Activated CD8-positive, alpha-beta memory T cell treated with anti-CD3 and anti-CD28 coated beads, Interleukin-2, amount 10 ng/mL, durations not matched to agents 7 days and 5 days (primary cell): ENCODE measurements at regions not wholly inside any gene's neighbourhood (a gene's known extent, or its start where the extent isn't known, plus 50 kb on each side); places are given as distances from the start of the nearest gene placed in this dataset.

Source experiments
- ATAC-seq: fragments of 150-1000 bp; cut with Tn5 transposase; one replicate; pipeline ENCODE4 v1.10.0; 2021; ENCODE audit warnings: moderate library complexity
- CTCF ChIA-PET: fragments of 350-600 bp; sonication (Branson Sonifier 250); formaldehyde crosslinking; loops from one replicate; lab custom pipeline; 2021; ENCODE audit warnings: antibody characterized with exemption; lab: Charles Lee
- DNase-seq: peaks from one replicate; pipeline ENCODE4 v3.0.0-alpha.2; 2020
- H3K27ac Mint-ChIP-seq: one replicate; pipeline ENCODE4 v1.8.0; 2021; ENCODE audit warnings: mild to moderate bottlenecking, mixed read lengths
- H3K27me3 Mint-ChIP-seq: one replicate; pipeline ENCODE4 v1.8.0; 2021; ENCODE audit warnings: mixed read lengths
- H3K36me3 Mint-ChIP-seq: one replicate; pipeline ENCODE4 v1.8.0; 2021; ENCODE audit warnings: mild to moderate bottlenecking, mixed read lengths
- H3K4me1 Mint-ChIP-seq: one replicate; pipeline ENCODE4 v1.8.0; 2021; ENCODE audit warnings: mixed read lengths
- H3K4me3 Mint-ChIP-seq: one replicate; pipeline ENCODE4 v1.8.0; 2021; ENCODE audit warnings: mild to moderate bottlenecking, moderate library complexity, mixed read lengths
- H3K9me3 Mint-ChIP-seq: one replicate; pipeline ENCODE4 v1.8.0; 2022; ENCODE audit warnings: low read depth, mixed read lengths

GRCh38 chr3:56915966-56916586 lies 114.3 kb upstream of the ARHGEF3 start:
- H3K27me3 Mint-ChIP-seq = no peaks in the 10 kb centered on the region
- H3K27ac Mint-ChIP-seq = peak overlapping the region; percentile 100
- peaks cover 68% of the 10 kb centered on the region for H3K4me1 Mint-ChIP-seq
- peak; percentile 88 for ATAC-seq
- H3K4me3 Mint-ChIP-seq = peak overlapping the region; percentile 96
- H3K9me3 Mint-ChIP-seq = no peaks in the 10 kb centered on the region
- peaks cover 27% of the 10 kb centered on the region for H3K36me3 Mint-ChIP-seq
- CTCF ChIA-PET = interaction anchor here (0.6 to 5.5 kb wide), 18 partner anchors 11 to 214 kb away, joined by 3 to 61 read pairs (median 4); partner anchors contain the start of gene ARHGEF3
- DNase-seq = peak; percentile 94

- no peak for ATAC-seq
- peaks cover 37% of the 10 kb centered on the region for H3K36me3 Mint-ChIP-seq
- peak overlapping the region; percentile 100 for H3K27ac Mint-ChIP-seq
- no peaks in the 10 kb centered on the region for H3K9me3 Mint-ChIP-seq
- peaks cover 61% of the 10 kb centered on the region for H3K4me1 Mint-ChIP-seq
- peak overlapping the region; percentile 96 for H3K4me3 Mint-ChIP-seq
- no peak for DNase-seq
- no peaks in the 10 kb centered on the region for H3K27me3 Mint-ChIP-seq
- CTCF ChIA-PET = interaction anchor here (1.6 to 5.5 kb wide), 5 partner anchors 13 to 116 kb away, joined by 4 to 61 read pairs (median 29); partner anchors contain the start of gene ARHGEF3
Measured at GRCh38 chr3:56914646-56915045, 112.9 kb upstream of the ARHGEF3 start.

GRCh38 chr3:56911363-56911762 lies 109.6 kb upstream of the ARHGEF3 start:
- Mint-ChIP-seq H3K9me3 (no peaks in the 10 kb centered on the region), H3K36me3 (peaks cover 57% of the 10 kb centered on the region), H3K27me3 (no peaks in the 10 kb centered on the region), H3K27ac (no peak overlapping the region), H3K4me1 (peaks cover 45% of the 10 kb centered on the region), H3K4me3 (no peak overlapping the region)
- ATAC-seq (no peak), DNase-seq (no peak)
- CTCF ChIA-PET = no interaction called here

- peaks cover 51% of the 10 kb centered on the region for H3K36me3 Mint-ChIP-seq
- no peak for DNase-seq
- no peak overlapping the region for H3K27ac Mint-ChIP-seq
- H3K4me3 Mint-ChIP-seq = no peak overlapping the region
- no peaks in the 10 kb centered on the region for H3K9me3 Mint-ChIP-seq
- H3K27me3 Mint-ChIP-seq = no peaks in the 10 kb centered on the region
- ATAC-seq = no peak
- CTCF ChIA-PET = no interaction called here
- peaks cover 44% of the 10 kb centered on the region for H3K4me1 Mint-ChIP-seq
Measured at GRCh38 chr3:56909349-56909748, 107.6 kb upstream of the ARHGEF3 start.

- CTCF ChIA-PET = no interaction called here
- no peak for DNase-seq
- peaks cover 45% of the 10 kb centered on the region for H3K36me3 Mint-ChIP-seq
- H3K27me3 Mint-ChIP-seq = no peaks in the 10 kb centered on the region
- no peak overlapping the region for H3K27ac Mint-ChIP-seq
- H3K4me1 Mint-ChIP-seq = peaks cover 37% of the 10 kb centered on the region
- no peak for ATAC-seq
- no peaks in the 10 kb centered on the region for H3K9me3 Mint-ChIP-seq
- H3K4me3 Mint-ChIP-seq = no peak overlapping the region
Measured at GRCh38 chr3:56908004-56908403, 106.3 kb upstream of the ARHGEF3 start.

- CTCF ChIA-PET = interaction anchor here (1.1 to 1.3 kb wide), 2 partner anchors 48 to 200 kb away, joined by 3 read pairs; no protein-coding TSS in a partner anchor
- ATAC-seq (no peak), DNase-seq (no peak)
- H3K27me3 Mint-ChIP-seq = no peaks in the 10 kb centered on the region
- no peak overlapping the region for H3K4me3 Mint-ChIP-seq
- peaks cover 41% of the 10 kb centered on the region for H3K4me1 Mint-ChIP-seq
- no peak overlapping the region for H3K27ac Mint-ChIP-seq
- peaks cover 41% of the 10 kb centered on the region for H3K36me3 Mint-ChIP-seq
- H3K9me3 Mint-ChIP-seq = no peaks in the 10 kb centered on the region
Measured at GRCh38 chr3:56904552-56905215, 102.9 kb upstream of the ARHGEF3 start.

GRCh38 chr3:56903231-56903782 lies 101.6 kb upstream of the ARHGEF3 start:
- Mint-ChIP-seq H3K4me1 (peaks cover 35% of the 10 kb centered on the region), H3K36me3 (peaks cover 39% of the 10 kb centered on the region), H3K4me3 (no peak overlapping the region), H3K27ac (peak overlapping the region; percentile 10), H3K9me3 (peaks cover 4% of the 10 kb centered on the region), H3K27me3 (no peaks in the 10 kb centered on the region)
- CTCF ChIA-PET = no interaction called here
- ATAC-seq = no peak
- no peak for DNase-seq

- ATAC-seq = no peak
- Mint-ChIP-seq H3K4me1 (peaks cover 29% of the 10 kb centered on the region), H3K27me3 (no peaks in the 10 kb centered on the region), H3K27ac (peak overlapping the region; percentile 10), H3K4me3 (no peak overlapping the region), H3K36me3 (peaks cover 36% of the 10 kb centered on the region), H3K9me3 (peaks cover 4% of the 10 kb centered on the region)
- CTCF ChIA-PET = interaction anchor here (0.9 to 1.6 kb wide), 2 partner anchors 12 to 26 kb away, joined by 3 to 4 read pairs; no protein-coding TSS in a partner anchor
- DNase-seq = no peak
Measured at GRCh38 chr3:56902468-56903160, 100.9 kb upstream of the ARHGEF3 start.

- Mint-ChIP-seq H3K27me3 (no peaks in the 10 kb centered on the region), H3K36me3 (peaks cover 41% of the 10 kb centered on the region), H3K4me1 (peaks cover 30% of the 10 kb centered on the region), H3K27ac (no peak overlapping the region), H3K9me3 (peaks cover 4% of the 10 kb centered on the region), H3K4me3 (no peak overlapping the region)
- CTCF ChIA-PET = no interaction called here
- ATAC-seq = no peak
- DNase-seq = no peak
Measured at GRCh38 chr3:56900801-56901200, 99.1 kb upstream of the ARHGEF3 start.

GRCh38 chr3:56899851-56900250 lies 98.1 kb upstream of the ARHGEF3 start:
- Mint-ChIP-seq H3K36me3 (peaks cover 41% of the 10 kb centered on the region), H3K4me1 (peaks cover 32% of the 10 kb centered on the region), H3K27ac (no peak overlapping the region), H3K4me3 (no peak overlapping the region), H3K27me3 (no peaks in the 10 kb centered on the region), H3K9me3 (peaks cover 4% of the 10 kb centered on the region)
- CTCF ChIA-PET = no interaction called here
- ATAC-seq (no peak), DNase-seq (no peak)

GRCh38 chr3:56899078-56899477 lies 97.3 kb upstream of the ARHGEF3 start:
- CTCF ChIA-PET = no interaction called here
- no peak for DNase-seq
- H3K4me1 Mint-ChIP-seq = peaks cover 33% of the 10 kb centered on the region
- no peaks in the 10 kb centered on the region for H3K27me3 Mint-ChIP-seq
- no peak for ATAC-seq
- no peak overlapping the region for H3K27ac Mint-ChIP-seq
- H3K9me3 Mint-ChIP-seq = peaks cover 4% of the 10 kb centered on the region
- peaks cover 39% of the 10 kb centered on the region for H3K36me3 Mint-ChIP-seq
- H3K4me3 Mint-ChIP-seq = no peak overlapping the region

- no peak for DNase-seq
- no peak overlapping the region for H3K4me3 Mint-ChIP-seq
- no peaks in the 10 kb centered on the region for H3K27me3 Mint-ChIP-seq
- no peak overlapping the region for H3K27ac Mint-ChIP-seq
- H3K36me3 Mint-ChIP-seq = peaks cover 30% of the 10 kb centered on the region
- H3K9me3 Mint-ChIP-seq = peaks cover 4% of the 10 kb centered on the region
- CTCF ChIA-PET = no interaction called here
- H3K4me1 Mint-ChIP-seq = peaks cover 24% of the 10 kb centered on the region
- no peak for ATAC-seq
Measured at GRCh38 chr3:56896357-56896756, 94.6 kb upstream of the ARHGEF3 start.

GRCh38 chr3:56894881-56895431 lies 93.2 kb upstream of the ARHGEF3 start:
- Mint-ChIP-seq H3K4me3 (no peak overlapping the region), H3K36me3 (peaks cover 24% of the 10 kb centered on the region), H3K27me3 (no peaks in the 10 kb centered on the region), H3K4me1 (peaks cover 25% of the 10 kb centered on the region), H3K27ac (no peak overlapping the region), H3K9me3 (peaks cover 4% of the 10 kb centered on the region)
- ATAC-seq = no peak
- no peak for DNase-seq
- CTCF ChIA-PET = no interaction called here
